ENCODE measurements at regions not wholly inside any gene's neighbourhood (a gene's known extent, or its start where the extent isn't known, plus 50 kb on each side); places are given as distances from the start of the nearest gene placed in this dataset.

GRCh38 chr14:58836303-58836974 lies 198.7 kb downstream of the DACT1 start:
- no peak overlapping the region for H3K27ac ChIP-seq
- H3K36me3 ChIP-seq: no peaks in the 10 kb centered on the region
- intact Hi-C loops (cut with DNase I): no loop called here
- no peaks in the 10 kb centered on the region for H3K9me3 ChIP-seq
- TF ChIP-seq POLR2AphosphoS5 (IDR thresholded peaks at IDR 0.05; ENCODE audit: insufficient read depth in 1 of 2, low read depth in 1 of 2) (no peak), POLR2A (IDR thresholded peaks at IDR 0.05) (no peak), CTCF (IDR thresholded peaks at IDR 0.05) (no peak)
- no peaks in the 10 kb centered on the region for H3K27me3 ChIP-seq
- no peak for DNase-seq (ENCODE audit: extremely low spot score in 2 of 2)
- H3K4me3 ChIP-seq: no peak overlapping the region
- peaks cover 9% of the 10 kb centered on the region for H3K4me1 ChIP-seq

- no peak for DNase-seq (ENCODE audit: extremely low spot score in 2 of 2)
- H3K4me3 ChIP-seq: no peak overlapping the region
- TF ChIP-seq POLR2AphosphoS5 (IDR thresholded peaks at IDR 0.05; ENCODE audit: insufficient read depth in 1 of 2, low read depth in 1 of 2): no peak
- TF ChIP-seq POLR2A (IDR thresholded peaks at IDR 0.05): no peak
- H3K27ac ChIP-seq: no peak overlapping the region
- no peaks in the 10 kb centered on the region for H3K27me3 ChIP-seq
- no peaks in the 10 kb centered on the region for H3K4me1 ChIP-seq
- no peaks in the 10 kb centered on the region for H3K36me3 ChIP-seq
- intact Hi-C loops (cut with DNase I): no loop called here
- H3K9me3 ChIP-seq: no peaks in the 10 kb centered on the region
These were observed 201.5 kb downstream of the DACT1 start for GRCh38 chr14:58839233-58839632.

GRCh38 chr14:58844544-58844943 lies 206.8 kb downstream of the DACT1 start:
- no peak for DNase-seq (ENCODE audit: extremely low spot score in 2 of 2)
- no peaks in the 10 kb centered on the region for H3K4me1 ChIP-seq
- no peaks in the 10 kb centered on the region for H3K9me3 ChIP-seq
- intact Hi-C loops (cut with DNase I): no loop called here
- no peak for TF ChIP-seq POLR2AphosphoS5 (IDR thresholded peaks at IDR 0.05; ENCODE audit: insufficient read depth in 1 of 2, low read depth in 1 of 2)
- no peak for TF ChIP-seq POLR2A (IDR thresholded peaks at IDR 0.05)
- no peak for TF ChIP-seq CTCF (IDR thresholded peaks at IDR 0.05)
- H3K36me3 ChIP-seq: no peaks in the 10 kb centered on the region
- no peak overlapping the region for H3K4me3 ChIP-seq
- H3K27ac ChIP-seq: no peak overlapping the region
- no peaks in the 10 kb centered on the region for H3K27me3 ChIP-seq

DNA sequence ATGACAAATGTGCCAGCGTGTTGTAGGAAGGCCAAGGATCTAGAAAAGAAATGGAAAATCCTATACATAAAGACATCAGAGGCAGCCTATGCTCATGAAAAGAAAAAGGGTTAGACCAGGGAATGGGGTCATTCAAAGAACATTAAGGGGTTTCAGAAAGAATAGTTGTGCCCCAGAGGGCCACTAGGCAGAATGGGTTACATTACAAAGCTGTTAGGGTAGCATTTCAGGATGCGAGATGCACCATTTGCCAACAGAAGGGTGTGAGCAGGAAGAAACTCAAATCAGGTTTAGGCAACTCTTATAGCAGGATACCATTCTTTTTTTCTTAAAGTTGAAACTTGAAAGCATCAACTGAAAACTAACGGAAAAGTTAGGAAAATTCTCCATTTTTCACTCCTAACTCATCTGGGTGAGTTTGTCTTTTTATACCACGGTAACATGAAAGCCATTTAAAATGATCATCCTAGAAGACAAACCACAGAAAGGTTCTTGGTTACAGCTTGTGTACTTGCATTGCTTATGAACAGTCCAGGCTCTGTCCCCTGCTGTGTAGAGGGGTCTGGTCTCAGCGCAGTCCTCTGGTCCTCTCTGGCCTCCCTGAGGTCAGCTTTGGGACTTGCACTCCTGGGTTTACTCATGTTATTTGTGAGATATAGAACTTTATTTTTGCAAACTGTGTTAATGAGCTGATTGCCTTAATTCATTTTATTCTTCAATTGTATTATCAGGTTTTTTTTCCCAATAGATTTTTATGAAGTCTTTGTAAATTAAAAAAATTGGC lies 209.1 kb downstream of the DACT1 start:
- no peak overlapping the region for H3K4me3 ChIP-seq
- no peak for DNase-seq (ENCODE audit: extremely low spot score in 2 of 2)
- no peaks in the 10 kb centered on the region for H3K9me3 ChIP-seq
- intact Hi-C loops (cut with DNase I): no loop called here
- TF ChIP-seq CTCF (IDR thresholded peaks at IDR 0.05): no peak
- no peak for TF ChIP-seq POLR2AphosphoS5 (IDR thresholded peaks at IDR 0.05; ENCODE audit: insufficient read depth in 1 of 2, low read depth in 1 of 2)
- TF ChIP-seq POLR2A (IDR thresholded peaks at IDR 0.05): no peak
- no peaks in the 10 kb centered on the region for H3K27me3 ChIP-seq
- H3K36me3 ChIP-seq: no peaks in the 10 kb centered on the region
- no peaks in the 10 kb centered on the region for H3K4me1 ChIP-seq
- no peak overlapping the region for H3K27ac ChIP-seq

- intact Hi-C loops (cut with DNase I): no loop called here
- no peak overlapping the region for H3K27ac ChIP-seq
- no peak overlapping the region for H3K4me3 ChIP-seq
- H3K27me3 ChIP-seq: no peaks in the 10 kb centered on the region
- no peaks in the 10 kb centered on the region for H3K9me3 ChIP-seq
- DNase-seq (ENCODE audit: extremely low spot score in 2 of 2): no peak
- no peaks in the 10 kb centered on the region for H3K4me1 ChIP-seq
- no peaks in the 10 kb centered on the region for H3K36me3 ChIP-seq
- TF ChIP-seq POLR2A (IDR thresholded peaks at IDR 0.05) (no peak), POLR2AphosphoS5 (IDR thresholded peaks at IDR 0.05; ENCODE audit: insufficient read depth in 1 of 2, low read depth in 1 of 2) (no peak), CTCF (IDR thresholded peaks at IDR 0.05) (no peak)
These were observed 210.6 kb downstream of the DACT1 start for GRCh38 chr14:58848365-58848764.

Data from vagina (tissue), 2 donors.